Spleen (tissue), 7 donors: ENCODE measurements at regions not wholly inside any gene's neighbourhood (a gene's known extent, or its start where the extent isn't known, plus 50 kb on each side); places are given as distances from the start of the nearest gene placed in this dataset.

Experiments used
- POLR2A ChIP-seq, 3 donors: fragments of 450-650 bp; IDR thresholded peaks; one replicate each; pipeline ENCODE4 v1.5.1; 2017; ENCODE audit warnings: antibody characterized with exemption in 3 of 3, mild to moderate bottlenecking in 1 of 3
- POLR2AphosphoS5 ChIP-seq, 3 donors: sonication (generic); formaldehyde crosslinking; IDR thresholded peaks; one replicate each; pipeline ENCODE4 v1.5.1; 2017; ENCODE audit warnings: antibody characterized with exemption in 3 of 3
- TF ChIP-seq, protein P1 (sequence below), 11 experiments: fragments of 200-600 bp in 7 of 11; fragments of 450-650 bp in 4 of 11; sonication (generic) in 4 of 11; IDR thresholded peaks in 8 of 11; conservative IDR thresholded peaks in 3 of 11; 1 replicate in 7 of 11; 2 replicates in 4 of 11; pipeline versions ENCODE4 v1.4.0 to v1.8.0; 2016 to 2021; ENCODE audit warnings: antibody characterized with exemption in 11 of 11, inconsistent platforms in 4 of 11, mild to moderate bottlenecking in 1 of 11
- donor health status: DM: no; HTN: no; CAD: no; lungs with moderate emphysema.
- donor health status: DM: no; HTN: no; CAD: no.
- donor health status: DM: no; HTN: no; CAD: no.

DNA sequence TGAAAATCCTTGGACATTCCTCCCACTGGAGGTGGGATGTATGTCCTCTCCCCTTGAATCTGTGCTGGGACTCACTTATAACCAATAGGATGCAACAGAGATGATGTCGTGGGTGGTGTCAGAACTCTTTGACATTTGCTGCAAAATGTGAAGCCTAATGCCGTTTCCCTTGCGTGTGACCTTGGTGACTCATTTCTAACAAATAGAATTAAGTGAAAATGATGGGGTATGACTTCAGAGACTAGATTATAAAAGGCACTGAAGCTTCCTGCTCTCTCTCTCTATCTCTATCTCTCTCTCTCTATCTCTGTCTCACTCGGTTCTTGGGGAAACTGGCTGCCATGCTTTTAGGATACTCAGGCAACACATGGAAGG is 126.1 kb upstream of the STC2 start:
- TF ChIP-seq, protein P1, sequence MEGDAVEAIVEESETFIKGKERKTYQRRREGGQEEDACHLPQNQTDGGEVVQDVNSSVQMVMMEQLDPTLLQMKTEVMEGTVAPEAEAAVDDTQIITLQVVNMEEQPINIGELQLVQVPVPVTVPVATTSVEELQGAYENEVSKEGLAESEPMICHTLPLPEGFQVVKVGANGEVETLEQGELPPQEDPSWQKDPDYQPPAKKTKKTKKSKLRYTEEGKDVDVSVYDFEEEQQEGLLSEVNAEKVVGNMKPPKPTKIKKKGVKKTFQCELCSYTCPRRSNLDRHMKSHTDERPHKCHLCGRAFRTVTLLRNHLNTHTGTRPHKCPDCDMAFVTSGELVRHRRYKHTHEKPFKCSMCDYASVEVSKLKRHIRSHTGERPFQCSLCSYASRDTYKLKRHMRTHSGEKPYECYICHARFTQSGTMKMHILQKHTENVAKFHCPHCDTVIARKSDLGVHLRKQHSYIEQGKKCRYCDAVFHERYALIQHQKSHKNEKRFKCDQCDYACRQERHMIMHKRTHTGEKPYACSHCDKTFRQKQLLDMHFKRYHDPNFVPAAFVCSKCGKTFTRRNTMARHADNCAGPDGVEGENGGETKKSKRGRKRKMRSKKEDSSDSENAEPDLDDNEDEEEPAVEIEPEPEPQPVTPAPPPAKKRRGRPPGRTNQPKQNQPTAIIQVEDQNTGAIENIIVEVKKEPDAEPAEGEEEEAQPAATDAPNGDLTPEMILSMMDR (IDR thresholded peaks at IDR 0.05 in 8 of 11, conservative IDR thresholded peaks at IDR 0.05 in 3 of 11): no peak
- TF ChIP-seq POLR2A (IDR thresholded peaks at IDR 0.05) (no peak), POLR2AphosphoS5 (IDR thresholded peaks at IDR 0.05) (no peak)
